ENCODE measurements at regions not wholly inside any gene's neighbourhood (a gene's known extent, or its start where the extent isn't known, plus 50 kb on each side); places are given as distances from the start of the nearest gene placed in this dataset.
A peak's percentile ranks its signal among the peaks of the same experiment; 100 is the strongest.
"Not testable (repeated sequence)": the region's sequence is repeated elsewhere in the genome, so short reads cannot be mapped to it uniquely, and the experiment has no call there.

DNA sequence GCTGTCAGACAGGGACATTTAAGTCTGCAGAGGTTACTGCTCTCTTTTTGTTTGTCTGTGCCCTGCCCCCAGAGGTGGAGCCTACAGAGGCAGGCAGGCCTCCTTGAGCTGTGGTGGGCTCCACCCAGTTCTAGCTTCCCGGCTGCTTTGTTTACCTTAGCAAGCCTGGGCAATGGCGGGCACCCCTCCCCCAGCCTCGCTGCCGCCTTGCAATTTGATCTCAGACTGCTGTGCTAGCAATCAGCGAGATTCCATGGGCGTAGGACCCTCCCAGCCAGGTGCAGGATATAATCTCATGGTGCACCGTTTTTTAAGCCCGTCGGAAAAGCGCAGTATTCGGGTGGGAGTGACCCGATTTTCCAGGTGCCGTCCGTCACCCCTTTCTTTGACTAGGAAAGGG lies 235.6 kb downstream of the BRINP2 start:
- DNase-seq: not testable (repeated sequence)

DNA sequence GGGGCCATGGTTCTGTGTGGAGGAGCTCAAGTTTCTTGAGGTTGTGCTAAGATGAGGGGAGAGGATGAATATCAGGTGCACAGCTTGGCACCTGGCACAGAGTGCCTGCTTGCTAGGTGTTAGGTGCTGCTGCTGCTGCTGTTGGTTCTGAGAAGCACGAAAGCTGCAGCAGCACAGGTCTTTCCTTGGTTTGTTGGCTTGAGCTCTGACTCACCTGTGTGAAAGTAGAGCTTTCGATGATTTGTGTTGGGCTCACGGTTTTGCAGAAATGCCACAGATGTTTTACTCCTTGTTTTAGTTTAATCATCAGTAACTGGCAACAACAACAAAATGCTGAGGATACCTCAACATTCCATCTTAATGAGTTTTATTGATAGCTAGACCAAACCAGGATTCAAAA lies 221.6 kb downstream of the BRINP2 start:
- no peak for DNase-seq

GRCh38 chr1:177385760-177386698 lies 215.3 kb downstream of the BRINP2 start:
- no peak for DNase-seq

- DNase-seq: no peak
Measured at GRCh38 chr1:177384461-177384860, 213.7 kb downstream of the BRINP2 start.

DNA sequence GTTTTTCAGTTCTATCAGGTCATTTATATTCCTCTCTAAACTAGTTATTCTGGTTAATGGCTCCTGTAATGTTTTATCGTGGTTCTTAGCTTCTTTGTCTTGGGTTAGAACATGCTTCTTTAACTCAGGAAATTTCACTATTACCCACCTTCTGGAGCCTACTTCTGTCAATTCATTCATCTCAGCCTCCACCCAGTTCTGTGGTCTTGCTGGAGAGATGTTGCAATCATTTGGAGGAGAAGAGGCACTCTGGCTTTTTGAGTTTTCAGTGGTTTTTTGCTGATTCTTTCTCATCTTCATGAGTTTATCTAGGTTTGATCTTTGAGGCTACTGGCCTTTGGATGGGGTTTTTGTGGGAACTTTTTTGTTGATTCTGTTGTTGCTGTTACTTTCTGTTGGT lies 213.0 kb downstream of the BRINP2 start:
- DNase-seq: no peak

DNA sequence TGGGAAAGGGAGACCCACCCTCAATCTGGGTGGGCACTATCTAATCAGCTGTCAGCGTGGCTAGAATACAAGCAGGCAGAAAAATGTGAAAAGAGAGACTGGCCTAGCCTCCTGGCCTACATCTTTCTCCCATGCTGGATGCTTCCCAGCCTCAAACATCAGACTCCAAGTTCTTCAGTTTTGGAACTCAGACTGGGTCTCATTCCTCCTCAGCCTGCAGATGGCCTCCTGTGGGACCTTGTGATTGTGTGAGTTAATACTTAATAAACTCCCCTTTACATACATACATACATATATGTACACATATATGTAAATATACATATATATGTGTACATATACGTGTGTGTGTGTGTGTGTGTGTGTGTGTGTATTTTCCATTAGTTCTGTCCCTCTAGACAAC lies 207.1 kb downstream of the BRINP2 start:
- no peak for DNase-seq

- DNase-seq: no peak
Measured at GRCh38 chr1:177368255-177368654, 197.5 kb downstream of the BRINP2 start.

DNA sequence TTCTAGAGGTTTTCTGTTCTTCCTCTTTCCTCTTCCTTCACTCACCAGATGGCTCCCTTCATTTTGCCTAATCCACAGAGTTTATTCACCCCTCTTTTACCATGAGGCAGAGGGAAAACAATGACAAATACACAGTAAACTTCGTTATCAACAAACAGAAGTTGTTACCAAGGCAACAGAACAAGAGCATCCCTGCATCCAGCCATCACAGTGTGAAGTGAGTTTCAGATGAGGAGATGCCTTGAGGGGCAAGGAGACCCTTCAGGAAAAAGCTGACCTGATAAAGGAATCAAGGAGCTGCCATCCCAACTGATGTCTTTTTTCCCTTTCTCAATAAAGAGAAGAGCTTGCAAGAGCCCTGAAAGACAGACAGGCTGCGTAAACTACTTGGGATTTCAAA lies 195.3 kb downstream of the BRINP2 start:
- no peak for DNase-seq

DNA sequence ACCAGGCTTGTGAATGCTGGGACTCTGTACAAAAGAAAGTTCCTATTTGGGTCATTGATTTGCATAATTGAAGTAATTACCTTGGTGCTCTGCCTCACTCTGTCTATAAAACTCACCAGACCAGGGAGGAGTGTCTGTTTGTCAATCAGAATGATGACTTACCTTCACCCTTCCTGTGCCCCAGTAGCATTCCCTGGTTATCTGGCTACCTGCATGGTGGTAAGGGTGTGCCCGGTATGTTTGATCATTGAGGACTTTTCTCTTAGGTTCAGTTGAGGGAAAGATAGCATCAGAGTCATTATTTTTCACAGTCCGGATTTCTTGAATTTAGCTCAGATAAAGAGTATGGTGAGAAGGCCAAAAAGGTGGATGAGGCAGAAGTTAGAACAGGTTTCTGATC lies 190.0 kb downstream of the BRINP2 start:
- DNase-seq: no peak

- DNase-seq: no peak
Measured at GRCh38 chr1:177356674-177357435, 186.1 kb downstream of the BRINP2 start.

- DNase-seq: no peak
Measured at GRCh38 chr1:177355575-177355974, 184.8 kb downstream of the BRINP2 start.

- no peak for DNase-seq
Measured at GRCh38 chr1:177354247-177354646, 183.5 kb downstream of the BRINP2 start.

GRCh38 chr1:177351361-177352108 lies 180.8 kb downstream of the BRINP2 start:
- DNase-seq: peak; percentile 44 to 60

- DNase-seq: no peak
Measured at GRCh38 chr1:177346790-177347359, 176.1 kb downstream of the BRINP2 start.

GRCh38 chr1:177343445-177343844 lies 172.7 kb downstream of the BRINP2 start:
- DNase-seq: no peak

DNA sequence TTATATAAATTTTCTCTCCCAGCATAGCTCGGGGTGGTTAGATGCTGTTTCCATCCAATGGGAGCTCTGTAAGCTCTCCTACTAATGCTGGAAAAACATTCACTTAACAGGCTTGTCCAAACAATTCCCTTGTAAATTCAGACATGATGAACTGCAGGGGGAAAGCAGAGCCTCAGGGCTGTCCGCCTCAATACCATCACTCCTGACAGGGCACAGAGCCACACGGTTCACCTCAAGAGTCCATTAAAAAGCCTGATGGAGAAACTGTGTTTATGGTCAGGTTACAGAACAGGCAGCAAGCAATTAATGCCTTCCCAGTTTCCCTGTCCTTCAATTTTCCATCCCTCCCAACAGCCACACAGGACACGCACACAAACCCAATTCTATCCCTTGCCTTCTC lies 171.0 kb downstream of the BRINP2 start:
- DNase-seq: no peak

DNA sequence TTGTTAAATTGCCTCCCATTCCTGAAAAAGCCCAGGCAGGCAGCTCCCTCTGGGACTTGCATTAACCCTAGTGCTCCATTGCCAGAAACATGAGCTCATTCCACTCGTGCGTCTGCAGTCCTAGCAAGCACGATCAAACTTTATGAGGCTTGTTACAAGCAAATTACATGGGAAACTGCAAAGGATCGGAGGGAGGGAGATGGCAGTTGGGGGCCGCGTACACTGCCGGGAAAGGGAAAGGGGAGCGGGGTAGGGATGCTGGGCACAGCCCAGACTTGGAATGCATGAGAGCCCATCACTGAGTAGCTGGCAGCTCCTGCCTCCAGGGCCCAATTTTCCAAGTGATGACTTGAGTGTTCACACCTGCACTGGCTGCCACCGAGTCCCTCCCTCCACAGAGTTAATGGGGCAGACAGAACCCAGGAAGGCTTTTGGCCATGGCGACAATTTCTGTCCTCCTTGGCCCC lies 169.9 kb downstream of the BRINP2 start:
- DNase-seq: no peak

GRCh38 chr1:177338376-177338775 lies 167.6 kb downstream of the BRINP2 start:
- no peak for DNase-seq

DNA sequence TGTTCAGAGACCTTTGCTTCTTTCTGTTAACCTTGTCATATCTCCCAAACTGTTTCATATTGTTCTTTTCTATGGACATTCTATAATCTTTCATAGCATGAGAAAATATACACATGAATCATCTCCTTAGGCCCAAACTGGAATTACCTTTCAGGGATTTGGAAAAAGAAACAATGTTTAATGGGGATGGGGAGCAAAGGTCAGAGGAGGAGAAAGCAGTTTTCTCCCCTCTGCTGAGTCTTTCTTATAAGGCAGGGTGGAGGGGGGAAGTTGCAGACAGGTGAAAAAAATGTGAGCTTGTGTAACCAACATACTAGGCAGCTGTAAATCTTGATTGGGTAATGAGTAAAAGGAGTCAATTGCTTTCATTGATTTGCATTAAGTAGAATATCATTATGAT lies 164.1 kb downstream of the BRINP2 start:
- DNase-seq: no peak

DNA sequence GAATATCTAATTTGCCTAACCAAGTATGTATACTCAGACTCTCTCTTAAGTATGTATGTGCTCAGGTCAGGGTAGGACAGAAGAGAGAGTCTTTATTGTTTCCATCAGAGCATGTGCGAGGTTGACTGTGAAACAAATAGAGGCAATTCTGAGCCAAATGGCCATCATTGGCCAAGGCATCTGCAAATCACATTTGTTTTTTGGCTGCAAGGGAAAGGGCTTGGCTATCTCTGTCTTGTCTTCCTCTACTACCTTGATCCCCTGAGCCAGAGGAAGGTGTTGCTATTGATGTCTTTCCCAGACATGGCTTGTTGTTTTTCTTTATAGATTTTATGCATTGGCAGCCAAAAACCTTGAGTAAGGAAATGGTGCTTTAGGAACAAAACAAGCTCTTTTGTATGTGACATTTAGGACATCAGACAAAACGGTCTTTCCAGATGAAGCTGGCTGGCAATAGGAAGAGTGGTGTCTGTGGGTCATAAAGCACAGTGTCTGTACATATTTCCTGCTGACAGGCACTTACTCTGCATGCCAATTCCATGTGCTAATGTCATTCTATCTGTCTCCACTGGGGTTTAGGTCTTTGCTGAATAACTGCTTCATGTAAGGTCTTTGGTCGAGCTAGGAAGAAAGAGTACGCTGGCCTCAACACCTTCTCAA lies 163.3 kb downstream of the BRINP2 start:
- DNase-seq: no peak

Data from inflammatory macrophage (primary cell).